ENCODE measurements at regions not wholly inside any gene's neighbourhood (a gene's known extent, or its start where the extent isn't known, plus 50 kb on each side); places are given as distances from the start of the nearest gene placed in this dataset.
A peak's percentile ranks its signal among the peaks of the same experiment; 100 is the strongest.

GRCh38 chr21:27813750-27814149 is 846.9 kb upstream of the ADAMTS5 start:
- Histone ChIP-seq H3K9ac (ENCODE audit: low read length in 5 of 5) (no peak overlapping the region), H3K4me3 (ENCODE audit: low read depth in 1 of 5, low read length in 5 of 5) (no peak overlapping the region), H3K4me1 (ENCODE audit: control insufficient read depth in 5 of 5, insufficient read depth in 5 of 5, low read length in 5 of 5) (peaks cover 0 to 7% (median 0%) of the 10 kb centered on the region in 5 donors), H3K27me3 (ENCODE audit: control insufficient read depth in 5 of 5, insufficient read depth in 4 of 5, low read length in 5 of 5) (no peaks in the 10 kb centered on the region), H3K9me3 (ENCODE audit: control insufficient read depth in 5 of 5, low read length in 5 of 5) (no peaks in the 10 kb centered on the region), H3K36me3 (ENCODE audit: control insufficient read depth in 5 of 5, insufficient read depth in 5 of 5, low read length in 5 of 5) (no peaks in the 10 kb centered on the region), H3K27ac (ENCODE audit: low read depth, low read length) (no peak overlapping the region)

GRCh38 chr21:27813344-27813743 is 846.5 kb upstream of the ADAMTS5 start:
- no peaks in the 10 kb centered on the region for H3K27me3 ChIP-seq (ENCODE audit: control insufficient read depth in 5 of 5, insufficient read depth in 4 of 5, low read length in 5 of 5)
- H3K4me3 ChIP-seq (ENCODE audit: low read depth in 1 of 5, low read length in 5 of 5) = no peak overlapping the region
- H3K9me3 ChIP-seq (ENCODE audit: control insufficient read depth in 5 of 5, low read length in 5 of 5) = no peaks in the 10 kb centered on the region
- peaks cover 0 to 7% (median 0%) of the 10 kb centered on the region in 5 donors for H3K4me1 ChIP-seq (ENCODE audit: control insufficient read depth in 5 of 5, insufficient read depth in 5 of 5, low read length in 5 of 5)
- H3K27ac ChIP-seq (ENCODE audit: low read depth, low read length) = no peak overlapping the region
- H3K9ac ChIP-seq (ENCODE audit: low read length in 5 of 5) = no peak overlapping the region
- H3K36me3 ChIP-seq (ENCODE audit: control insufficient read depth in 5 of 5, insufficient read depth in 5 of 5, low read length in 5 of 5) = no peaks in the 10 kb centered on the region

- no peak overlapping the region for H3K4me3 ChIP-seq (ENCODE audit: low read depth in 1 of 5, low read length in 5 of 5)
- no peaks in the 10 kb centered on the region for H3K9me3 ChIP-seq (ENCODE audit: control insufficient read depth in 5 of 5, low read length in 5 of 5)
Measured at GRCh38 chr21:27812279-27812678, 845.4 kb upstream of the ADAMTS5 start.

GRCh38 chr21:27808923-27809322 is 842.0 kb upstream of the ADAMTS5 start:
- no peaks in the 10 kb centered on the region for H3K27me3 ChIP-seq (ENCODE audit: control insufficient read depth in 5 of 5, insufficient read depth in 4 of 5, low read length in 5 of 5)
- H3K9me3 ChIP-seq (ENCODE audit: control insufficient read depth in 5 of 5, low read length in 5 of 5) = no peaks in the 10 kb centered on the region
- H3K4me1 ChIP-seq (ENCODE audit: control insufficient read depth in 5 of 5, insufficient read depth in 5 of 5, low read length in 5 of 5) = peaks cover 0 to 4% (median 0%) of the 10 kb centered on the region in 5 donors
- no peak overlapping the region for H3K4me3 ChIP-seq (ENCODE audit: low read depth in 1 of 5, low read length in 5 of 5)
- no peak overlapping the region for H3K27ac ChIP-seq (ENCODE audit: low read depth, low read length)
- H3K36me3 ChIP-seq (ENCODE audit: control insufficient read depth in 5 of 5, insufficient read depth in 5 of 5, low read length in 5 of 5) = no peaks in the 10 kb centered on the region
- H3K9ac ChIP-seq (ENCODE audit: low read length in 5 of 5) = no peak overlapping the region

More at GRCh38 chr21:27812279-27812678, 845.4 kb upstream of the ADAMTS5 start:
- no peaks in the 10 kb centered on the region for H3K36me3 ChIP-seq (ENCODE audit: control insufficient read depth in 5 of 5, insufficient read depth in 5 of 5, low read length in 5 of 5)
- H3K9ac ChIP-seq (ENCODE audit: low read length in 5 of 5) = no peak overlapping the region
- H3K4me1 ChIP-seq (ENCODE audit: control insufficient read depth in 5 of 5, insufficient read depth in 5 of 5, low read length in 5 of 5) = peaks cover 0 to 7% (median 0%) of the 10 kb centered on the region in 5 donors
- no peak overlapping the region for H3K27ac ChIP-seq (ENCODE audit: low read depth, low read length)
- H3K27me3 ChIP-seq (ENCODE audit: control insufficient read depth in 5 of 5, insufficient read depth in 4 of 5, low read length in 5 of 5) = no peaks in the 10 kb centered on the region

GRCh38 chr21:27807596-27807995 is 840.7 kb upstream of the ADAMTS5 start:
- no peak overlapping the region for H3K9ac ChIP-seq (ENCODE audit: low read length in 5 of 5)
- no peaks in the 10 kb centered on the region for H3K9me3 ChIP-seq (ENCODE audit: control insufficient read depth in 5 of 5, low read length in 5 of 5)
- no peaks in the 10 kb centered on the region for H3K36me3 ChIP-seq (ENCODE audit: control insufficient read depth in 5 of 5, insufficient read depth in 5 of 5, low read length in 5 of 5)
- no peak overlapping the region for H3K27ac ChIP-seq (ENCODE audit: low read depth, low read length)
- H3K4me1 ChIP-seq (ENCODE audit: control insufficient read depth in 5 of 5, insufficient read depth in 5 of 5, low read length in 5 of 5) = peaks cover 0 to 4% (median 0%) of the 10 kb centered on the region in 5 donors
- H3K4me3 ChIP-seq (ENCODE audit: low read depth in 1 of 5, low read length in 5 of 5) = no peak overlapping the region
- no peaks in the 10 kb centered on the region for H3K27me3 ChIP-seq (ENCODE audit: control insufficient read depth in 5 of 5, insufficient read depth in 4 of 5, low read length in 5 of 5)

GRCh38 chr21:27806281-27806680 is 839.4 kb upstream of the ADAMTS5 start:
- Histone ChIP-seq H3K36me3 (ENCODE audit: control insufficient read depth in 5 of 5, insufficient read depth in 5 of 5, low read length in 5 of 5) (no peaks in the 10 kb centered on the region), H3K4me1 (ENCODE audit: control insufficient read depth in 5 of 5, insufficient read depth in 5 of 5, low read length in 5 of 5) (peaks cover 0 to 4% (median 0%) of the 10 kb centered on the region in 5 donors), H3K27me3 (ENCODE audit: control insufficient read depth in 5 of 5, insufficient read depth in 4 of 5, low read length in 5 of 5) (no peaks in the 10 kb centered on the region), H3K4me3 (ENCODE audit: low read depth in 1 of 5, low read length in 5 of 5) (no peak overlapping the region), H3K9me3 (ENCODE audit: control insufficient read depth in 5 of 5, low read length in 5 of 5) (no peaks in the 10 kb centered on the region), H3K9ac (ENCODE audit: low read length in 5 of 5) (no peak overlapping the region), H3K27ac (ENCODE audit: low read depth, low read length) (no peak overlapping the region)

GRCh38 chr21:27805696-27806095 is 838.8 kb upstream of the ADAMTS5 start:
- Histone ChIP-seq H3K4me3 (ENCODE audit: low read depth in 1 of 5, low read length in 5 of 5) (no peak overlapping the region), H3K4me1 (ENCODE audit: control insufficient read depth in 5 of 5, insufficient read depth in 5 of 5, low read length in 5 of 5) (peaks cover 0 to 4% (median 0%) of the 10 kb centered on the region in 5 donors), H3K27me3 (ENCODE audit: control insufficient read depth in 5 of 5, insufficient read depth in 4 of 5, low read length in 5 of 5) (no peaks in the 10 kb centered on the region), H3K9me3 (ENCODE audit: control insufficient read depth in 5 of 5, low read length in 5 of 5) (no peaks in the 10 kb centered on the region), H3K27ac (ENCODE audit: low read depth, low read length) (no peak overlapping the region), H3K9ac (ENCODE audit: low read length in 5 of 5) (no peak overlapping the region), H3K36me3 (ENCODE audit: control insufficient read depth in 5 of 5, insufficient read depth in 5 of 5, low read length in 5 of 5) (no peaks in the 10 kb centered on the region)

GRCh38 chr21:27804515-27804914 is 837.6 kb upstream of the ADAMTS5 start:
- H3K27me3 ChIP-seq (ENCODE audit: control insufficient read depth in 5 of 5, insufficient read depth in 4 of 5, low read length in 5 of 5) = no peaks in the 10 kb centered on the region

GRCh38 chr21:27803571-27803970 is 836.7 kb upstream of the ADAMTS5 start:
- Histone ChIP-seq H3K9ac (ENCODE audit: low read length in 5 of 5) (no peak overlapping the region), H3K36me3 (ENCODE audit: control insufficient read depth in 5 of 5, insufficient read depth in 5 of 5, low read length in 5 of 5) (no peaks in the 10 kb centered on the region), H3K4me3 (ENCODE audit: low read depth in 1 of 5, low read length in 5 of 5) (no peak overlapping the region), H3K27me3 (ENCODE audit: control insufficient read depth in 5 of 5, insufficient read depth in 4 of 5, low read length in 5 of 5) (no peaks in the 10 kb centered on the region), H3K9me3 (ENCODE audit: control insufficient read depth in 5 of 5, low read length in 5 of 5) (no peaks in the 10 kb centered on the region), H3K27ac (ENCODE audit: low read depth, low read length) (no peak overlapping the region), H3K4me1 (ENCODE audit: control insufficient read depth in 5 of 5, insufficient read depth in 5 of 5, low read length in 5 of 5) (peaks cover 0 to 13% (median 4%) of the 10 kb centered on the region in 5 donors)

More at GRCh38 chr21:27804515-27804914, 837.6 kb upstream of the ADAMTS5 start:
- no peaks in the 10 kb centered on the region for H3K9me3 ChIP-seq (ENCODE audit: control insufficient read depth in 5 of 5, low read length in 5 of 5)
- no peaks in the 10 kb centered on the region for H3K36me3 ChIP-seq (ENCODE audit: control insufficient read depth in 5 of 5, insufficient read depth in 5 of 5, low read length in 5 of 5)
- no peak overlapping the region for H3K27ac ChIP-seq (ENCODE audit: low read depth, low read length)
- no peak overlapping the region for H3K9ac ChIP-seq (ENCODE audit: low read length in 5 of 5)
- H3K4me3 ChIP-seq (ENCODE audit: low read depth in 1 of 5, low read length in 5 of 5) = no peak overlapping the region
- peaks cover 0 to 9% (median 4%) of the 10 kb centered on the region in 5 donors for H3K4me1 ChIP-seq (ENCODE audit: control insufficient read depth in 5 of 5, insufficient read depth in 5 of 5, low read length in 5 of 5)

GRCh38 chr21:27802816-27803475 is 836.1 kb upstream of the ADAMTS5 start:
- H3K9ac ChIP-seq (ENCODE audit: low read length in 5 of 5) = no peak overlapping the region
- H3K4me3 ChIP-seq (ENCODE audit: low read depth in 1 of 5, low read length in 5 of 5) = peak overlapping the region in 2 of 5 donors; percentile 45 to 51
- H3K9me3 ChIP-seq (ENCODE audit: control insufficient read depth in 5 of 5, low read length in 5 of 5) = no peaks in the 10 kb centered on the region
- no peaks in the 10 kb centered on the region for H3K36me3 ChIP-seq (ENCODE audit: control insufficient read depth in 5 of 5, insufficient read depth in 5 of 5, low read length in 5 of 5)
- H3K27me3 ChIP-seq (ENCODE audit: control insufficient read depth in 5 of 5, insufficient read depth in 4 of 5, low read length in 5 of 5) = no peaks in the 10 kb centered on the region
- no peak overlapping the region for H3K27ac ChIP-seq (ENCODE audit: low read depth, low read length)
- peaks cover 0 to 13% (median 4%) of the 10 kb centered on the region in 5 donors for H3K4me1 ChIP-seq (ENCODE audit: control insufficient read depth in 5 of 5, insufficient read depth in 5 of 5, low read length in 5 of 5)

Measured in subcutaneous abdominal adipose tissue (tissue), 5 donors.